Keratinocyte (primary cell): ENCODE measurements at regions not wholly inside any gene's neighbourhood (a gene's known extent, or its start where the extent isn't known, plus 50 kb on each side); places are given as distances from the start of the nearest gene placed in this dataset.

ENCODE experiments used
- EZH2 ChIP-seq: IDR thresholded peaks from one replicate; pipeline ENCODE4 v1.6.1; 2012; ENCODE audit warnings: inconsistent platforms, mild to moderate bottlenecking, low read length, moderate library complexity
- TF ChIP-seq, protein P1 (sequence below), 3 experiments: IDR thresholded peaks in 1 of 3; conservative IDR thresholded peaks in 1 of 3; optimal IDR thresholded peaks in 1 of 3; 2 replicates in 2 of 3; 3 replicates in 1 of 3; pipeline versions ENCODE3 to v1.5.1; 2011; ENCODE audit warnings: low read length in 3 of 3, mild to moderate bottlenecking in 3 of 3, moderate library complexity in 2 of 3, control low read depth in 1 of 3, inconsistent platforms in 1 of 3; ENCODE audit not compliant: insufficient read depth in 2 of 3; ENCODE audit errors: extremely low read depth in 1 of 3

DNA sequence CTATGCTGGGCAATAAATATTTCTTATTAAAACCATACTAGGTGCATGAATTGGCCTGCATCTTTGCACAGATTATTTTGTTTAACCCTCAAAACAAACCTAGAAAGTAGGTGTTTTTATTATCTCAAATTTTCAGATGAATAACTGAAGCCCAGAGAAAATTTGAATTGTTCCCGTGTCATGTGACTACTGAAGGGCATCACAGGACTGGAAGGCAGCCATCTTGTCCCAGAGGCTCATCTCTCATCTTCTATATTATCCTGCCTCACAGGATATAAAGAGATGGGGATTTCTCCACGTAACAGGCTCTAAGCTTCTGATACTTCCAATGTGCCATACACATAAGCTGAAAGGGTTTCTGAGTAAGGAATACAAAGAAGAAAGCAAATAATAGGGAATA is 84.0 kb upstream of the ODAD2 start:
- TF ChIP-seq, protein P1, sequence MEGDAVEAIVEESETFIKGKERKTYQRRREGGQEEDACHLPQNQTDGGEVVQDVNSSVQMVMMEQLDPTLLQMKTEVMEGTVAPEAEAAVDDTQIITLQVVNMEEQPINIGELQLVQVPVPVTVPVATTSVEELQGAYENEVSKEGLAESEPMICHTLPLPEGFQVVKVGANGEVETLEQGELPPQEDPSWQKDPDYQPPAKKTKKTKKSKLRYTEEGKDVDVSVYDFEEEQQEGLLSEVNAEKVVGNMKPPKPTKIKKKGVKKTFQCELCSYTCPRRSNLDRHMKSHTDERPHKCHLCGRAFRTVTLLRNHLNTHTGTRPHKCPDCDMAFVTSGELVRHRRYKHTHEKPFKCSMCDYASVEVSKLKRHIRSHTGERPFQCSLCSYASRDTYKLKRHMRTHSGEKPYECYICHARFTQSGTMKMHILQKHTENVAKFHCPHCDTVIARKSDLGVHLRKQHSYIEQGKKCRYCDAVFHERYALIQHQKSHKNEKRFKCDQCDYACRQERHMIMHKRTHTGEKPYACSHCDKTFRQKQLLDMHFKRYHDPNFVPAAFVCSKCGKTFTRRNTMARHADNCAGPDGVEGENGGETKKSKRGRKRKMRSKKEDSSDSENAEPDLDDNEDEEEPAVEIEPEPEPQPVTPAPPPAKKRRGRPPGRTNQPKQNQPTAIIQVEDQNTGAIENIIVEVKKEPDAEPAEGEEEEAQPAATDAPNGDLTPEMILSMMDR (optimal IDR thresholded peaks at IDR 0.05 in 1 of 3, IDR thresholded peaks at IDR 0.05 in 1 of 3, conservative IDR thresholded peaks at IDR 0.05 in 1 of 3; ENCODE audit: extremely low read depth in 1 of 3, insufficient read depth in 2 of 3, low read length in 3 of 3): no peak
- TF ChIP-seq EZH2: no peak
